CD14-positive monocyte (primary cell): ENCODE measurements at regions not wholly inside any gene's neighbourhood (a gene's known extent, or its start where the extent isn't known, plus 50 kb on each side); places are given as distances from the start of the nearest gene placed in this dataset.

ENCODE experiments used
- DNase-seq, 3 donors: peaks; one replicate each; pipeline ENCODE4 v3.0.0-alpha.2; 2011 to 2022
- H2AFZ ChIP-seq: 2 replicates; pipeline ENCODE4 v1.6.0; 2012; ENCODE audit warnings: mild to moderate bottlenecking, low read depth, low read length, inconsistent platforms; ENCODE audit not compliant: insufficient read depth, poor library complexity, severe bottlenecking
- H3K27ac ChIP-seq, 2 donors: 1 replicate in 1 of 2; 2 replicates in 1 of 2; pipeline ENCODE4 v1.5.1; 2012 to 2013; ENCODE audit warnings: low read length in 2 of 2, control low read depth in 1 of 2, inconsistent platforms in 1 of 2, low read depth in 1 of 2, mild to moderate bottlenecking in 1 of 2
- H3K27me3 ChIP-seq, 2 donors: one replicate each; pipeline versions ENCODE4 v1.6.0 to v1.6.1; 2011 to 2013; ENCODE audit warnings: low read length in 2 of 2; ENCODE audit not compliant: control insufficient read depth in 2 of 2, insufficient read depth in 2 of 2
- H3K36me3 ChIP-seq, 2 donors: replicated peaks in 1 of 2; 1 replicate in 1 of 2; 2 replicates in 1 of 2; pipeline versions ENCODE4 v1.5.1 to v1.6.1; 2012 to 2013; ENCODE audit warnings: low read length in 2 of 2, control low read depth in 1 of 2, inconsistent platforms in 1 of 2, mild to moderate bottlenecking in 1 of 2; ENCODE audit not compliant: insufficient read depth in 2 of 2, control insufficient read depth in 1 of 2
- H3K4me1 ChIP-seq, 2 donors: 1 replicate in 1 of 2; 2 replicates in 1 of 2; pipeline versions ENCODE4 v1.5.1 to v1.6.1; 2012 to 2013; ENCODE audit warnings: low read length in 2 of 2, control low read depth in 1 of 2, inconsistent platforms in 1 of 2, mild to moderate bottlenecking in 1 of 2, moderate library complexity in 1 of 2; ENCODE audit not compliant: insufficient read depth in 2 of 2, control insufficient read depth in 1 of 2
- H3K4me2 ChIP-seq: replicated peaks from 2 replicates; pipeline ENCODE3; 2012; ENCODE audit warnings: low read length, moderate library complexity, mild to moderate bottlenecking; ENCODE audit not compliant: poor library complexity, severe bottlenecking; ENCODE audit errors: extremely low read depth
- H3K4me3 ChIP-seq, 3 experiments: fragments of 200-600 bp in 1 of 3; sonication (generic) in 1 of 3; replicated peaks in 1 of 3; 1 replicate in 2 of 3; 2 replicates in 1 of 3; pipeline ENCODE4 v1.5.1; 2011 to 2013; ENCODE audit warnings: low read length in 3 of 3, mild to moderate bottlenecking in 3 of 3, control low read depth in 2 of 3, low read depth in 2 of 3, inconsistent platforms in 1 of 3, moderate library complexity in 1 of 3
- H3K79me2 ChIP-seq: 2 replicates; pipeline ENCODE4 v1.6.0; 2012; ENCODE audit warnings: mild to moderate bottlenecking, control low read depth, inconsistent platforms, low read length, moderate library complexity; ENCODE audit not compliant: insufficient read depth
- H3K9ac ChIP-seq: 2 replicates; pipeline ENCODE4 v1.6.0; 2017; ENCODE audit warnings: low read length, mild to moderate bottlenecking; ENCODE audit not compliant: insufficient read depth, poor library complexity, severe bottlenecking
- H3K9me3 ChIP-seq, 2 donors: replicated peaks in 1 of 2; 1 replicate in 1 of 2; 2 replicates in 1 of 2; pipeline versions ENCODE4 v1.5.1 to v1.6.1; 2012 to 2013; ENCODE audit warnings: low read length in 2 of 2, control low read depth in 1 of 2; ENCODE audit not compliant: control insufficient read depth in 1 of 2, insufficient read depth in 1 of 2
- H4K20me1 ChIP-seq: 2 replicates; pipeline ENCODE4 v1.6.0; 2012; ENCODE audit warnings: mild to moderate bottlenecking, low read length, control low read depth, moderate library complexity; ENCODE audit not compliant: insufficient read depth
- H3K27ac Mint-ChIP-seq, 7 donors: one replicate each; pipeline ENCODE4 v1.8.0; 2020; ENCODE audit warnings: mild to moderate bottlenecking in 7 of 7, mixed read lengths in 7 of 7, moderate library complexity in 6 of 7, inconsistent platforms in 2 of 7
- H3K27me3 Mint-ChIP-seq, 3 donors: one replicate each; pipeline ENCODE4 v1.8.0; 2021 to 2022; ENCODE audit warnings: low read depth in 3 of 3, mild to moderate bottlenecking in 3 of 3, mixed read lengths in 3 of 3, moderate library complexity in 3 of 3, inconsistent platforms in 1 of 3
- H3K36me3 Mint-ChIP-seq, 2 donors: one replicate each; pipeline ENCODE4 v1.8.0; 2020; ENCODE audit warnings: mixed read lengths in 2 of 2, inconsistent platforms in 1 of 2, mild to moderate bottlenecking in 1 of 2
- H3K4me1 Mint-ChIP-seq: one replicate; pipeline ENCODE4 v1.8.0; 2020; ENCODE audit warnings: mild to moderate bottlenecking, mixed read lengths
- H3K4me3 Mint-ChIP-seq, 2 donors: one replicate each; pipeline ENCODE4 v1.8.0; 2020; ENCODE audit warnings: mild to moderate bottlenecking in 2 of 2, mixed read lengths in 2 of 2, moderate library complexity in 1 of 2
- H3K9me3 Mint-ChIP-seq, 7 donors: one replicate each; pipeline ENCODE4 v1.8.0; 2020 to 2022; ENCODE audit warnings: mixed read lengths in 7 of 7, mild to moderate bottlenecking in 6 of 7, moderate library complexity in 6 of 7, inconsistent platforms in 2 of 7
- WGBS: methylation state at CpG from one replicate; pipeline ENCODE4 v1.1.5; 2013; ENCODE audit warnings: missing lambda C conversion rate; ENCODE audit not compliant: insufficient coverage; 5-methylcytosine and 5-hydroxymethylcytosine counted together
- intact Hi-C, 2 donors: fragments of 100-400 bp; cut with micrococcal nuclease; formaldehyde crosslinking; loops; one replicate each; pipeline versions ENCODE4 v1.15.0 to v1.15.1; 2023
- TF ChIP-seq, protein P1 (sequence below): fragments of 200-600 bp; IDR thresholded peaks from one replicate; pipeline ENCODE4 v1.8.0; 2022; ENCODE audit warnings: antibody characterized with exemption, mild to moderate bottlenecking

DNA sequence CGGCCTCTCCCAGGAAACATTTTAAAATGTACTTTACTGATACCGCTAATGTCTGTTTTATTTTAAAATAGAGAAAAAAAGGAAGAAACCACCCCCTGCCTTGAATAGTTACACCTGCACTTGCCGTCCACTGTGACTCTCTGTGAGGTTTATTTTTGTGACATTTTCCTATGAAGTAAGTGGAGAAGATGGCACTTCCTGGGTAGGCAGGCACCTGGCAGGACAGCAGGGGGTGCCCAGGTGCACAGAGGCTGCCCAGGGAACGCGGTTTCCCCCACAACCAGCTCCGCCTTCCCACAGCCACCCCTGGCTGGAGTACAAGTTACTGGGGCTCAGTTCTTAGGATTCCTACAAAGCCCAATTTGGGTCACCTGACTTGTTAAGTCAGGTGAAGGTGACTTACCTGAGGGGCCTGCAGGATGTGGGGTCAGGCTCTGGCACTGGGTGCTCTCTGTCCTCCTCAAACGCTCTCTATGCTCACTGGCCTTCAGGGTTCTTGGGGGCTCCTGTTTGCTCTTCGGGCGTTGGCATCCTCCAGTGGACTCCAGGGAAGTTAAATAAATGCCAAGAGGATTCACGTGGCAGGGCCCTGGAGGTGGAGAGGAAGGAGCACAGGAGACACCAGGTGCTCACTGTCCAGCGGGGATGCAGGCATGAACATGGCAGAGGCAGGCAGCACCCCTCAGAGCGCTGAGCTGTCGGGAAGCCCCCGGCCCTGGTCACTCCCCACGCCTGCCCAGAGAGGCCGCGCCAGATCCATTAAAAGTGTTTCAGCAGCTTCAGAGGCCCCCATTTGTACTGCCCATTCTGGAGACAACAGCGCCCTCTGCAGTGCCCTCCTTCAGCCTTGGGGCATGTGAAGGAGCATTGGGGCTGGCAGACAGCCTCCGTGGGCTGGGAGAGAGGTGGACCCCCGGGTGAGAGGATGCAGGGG, 1021.2 kb downstream of the TBC1D22A start:
- Histone ChIP-seq H3K9ac (no peak overlapping the region), H4K20me1 (no peaks in the 10 kb centered on the region), H2AFZ (no peak overlapping the region), H3K27ac (no peak overlapping the region), H3K4me2 (no peak overlapping the region), H3K36me3 (no peaks in the 10 kb centered on the region), H3K4me3 (no peak overlapping the region), H3K27me3 (no peaks in the 10 kb centered on the region), H3K9me3 (peaks cover 13 to 34% of the 10 kb centered on the region in 2 donors), H3K4me1 (no peaks in the 10 kb centered on the region), H3K79me2 (no peaks in the 10 kb centered on the region)
- peaks cover 13 to 35% (median 21%) of the 10 kb centered on the region in 7 donors for H3K9me3 Mint-ChIP-seq
- intact Hi-C loops, result no loop called here
- H3K27ac Mint-ChIP-seq, result peak overlapping the region in 1 of 7 donors; percentile 25
- TF ChIP-seq, protein P1, sequence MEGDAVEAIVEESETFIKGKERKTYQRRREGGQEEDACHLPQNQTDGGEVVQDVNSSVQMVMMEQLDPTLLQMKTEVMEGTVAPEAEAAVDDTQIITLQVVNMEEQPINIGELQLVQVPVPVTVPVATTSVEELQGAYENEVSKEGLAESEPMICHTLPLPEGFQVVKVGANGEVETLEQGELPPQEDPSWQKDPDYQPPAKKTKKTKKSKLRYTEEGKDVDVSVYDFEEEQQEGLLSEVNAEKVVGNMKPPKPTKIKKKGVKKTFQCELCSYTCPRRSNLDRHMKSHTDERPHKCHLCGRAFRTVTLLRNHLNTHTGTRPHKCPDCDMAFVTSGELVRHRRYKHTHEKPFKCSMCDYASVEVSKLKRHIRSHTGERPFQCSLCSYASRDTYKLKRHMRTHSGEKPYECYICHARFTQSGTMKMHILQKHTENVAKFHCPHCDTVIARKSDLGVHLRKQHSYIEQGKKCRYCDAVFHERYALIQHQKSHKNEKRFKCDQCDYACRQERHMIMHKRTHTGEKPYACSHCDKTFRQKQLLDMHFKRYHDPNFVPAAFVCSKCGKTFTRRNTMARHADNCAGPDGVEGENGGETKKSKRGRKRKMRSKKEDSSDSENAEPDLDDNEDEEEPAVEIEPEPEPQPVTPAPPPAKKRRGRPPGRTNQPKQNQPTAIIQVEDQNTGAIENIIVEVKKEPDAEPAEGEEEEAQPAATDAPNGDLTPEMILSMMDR, result no peak
- WGBS, result 76% methylated on average over 14 of the region's 20 CpGs
- H3K36me3 Mint-ChIP-seq, result no peaks in the 10 kb centered on the region
- no peaks in the 10 kb centered on the region for H3K4me1 Mint-ChIP-seq
- DNase-seq, result no peak
- H3K4me3 Mint-ChIP-seq, result no peak overlapping the region
- peaks cover 0 to 6% (median 5%) of the 10 kb centered on the region in 3 donors for H3K27me3 Mint-ChIP-seq

DNA sequence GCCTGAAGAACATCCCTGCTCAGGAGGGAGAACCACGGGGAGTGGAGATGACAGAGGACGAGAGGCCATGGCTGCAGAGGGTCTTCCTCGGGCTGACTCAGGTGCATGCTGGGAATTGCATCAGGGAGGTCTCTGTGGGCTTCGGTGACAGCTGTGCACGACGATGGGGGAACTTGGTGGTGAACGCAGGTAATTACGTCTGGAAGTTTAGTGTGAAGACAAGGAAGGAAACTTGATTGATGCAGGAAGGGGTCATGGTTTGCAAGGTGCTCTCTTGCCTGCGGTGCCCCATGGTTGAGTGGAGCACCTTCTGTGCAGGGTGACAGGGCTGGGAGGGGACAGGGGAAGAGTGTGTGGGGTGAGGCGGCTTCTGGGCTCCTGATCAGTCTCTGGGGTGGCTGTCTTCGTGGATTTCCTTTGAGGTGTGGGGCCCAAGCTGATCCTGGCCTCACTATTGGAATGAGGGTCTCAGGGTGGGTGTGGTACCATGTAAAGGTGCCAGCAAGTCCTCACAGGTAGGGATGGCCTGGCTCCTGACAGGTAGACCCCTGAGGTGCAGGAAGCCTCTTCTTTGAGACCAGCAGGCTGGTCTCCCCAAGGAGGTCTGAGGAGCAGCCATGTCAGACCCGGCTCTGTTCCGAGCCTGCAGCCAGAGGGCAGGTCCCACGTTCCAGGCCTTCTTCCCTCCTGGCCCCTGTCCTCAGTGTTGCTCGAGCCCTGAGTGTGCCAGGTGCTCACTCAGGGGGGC, 1020.1 kb downstream of the TBC1D22A start:
- peaks cover 0 to 5% (median 4%) of the 10 kb centered on the region in 3 donors for H3K27me3 Mint-ChIP-seq
- no peak overlapping the region for H2AFZ ChIP-seq
- H3K79me2 ChIP-seq, result no peaks in the 10 kb centered on the region
- no peak overlapping the region for H3K4me3 ChIP-seq
- no peaks in the 10 kb centered on the region for H3K4me1 ChIP-seq
- TF ChIP-seq, protein P1, result no peak
- H3K9me3 ChIP-seq, result peaks cover 13 to 34% of the 10 kb centered on the region in 2 donors
- H3K27me3 ChIP-seq, result no peaks in the 10 kb centered on the region
- intact Hi-C loops, result no loop called here
- no peak overlapping the region for H3K4me2 ChIP-seq
- H3K4me3 Mint-ChIP-seq, result no peak overlapping the region
- peaks cover 13 to 35% (median 21%) of the 10 kb centered on the region in 7 donors for H3K9me3 Mint-ChIP-seq
- 87% methylated on average over 14 of the region's 15 CpGs for WGBS
- H3K4me1 Mint-ChIP-seq, result no peaks in the 10 kb centered on the region
- no peaks in the 10 kb centered on the region for H3K36me3 ChIP-seq
- no peak for DNase-seq
- no peak overlapping the region for H3K27ac ChIP-seq
- H3K9ac ChIP-seq, result no peak overlapping the region
- no peak overlapping the region for H3K27ac Mint-ChIP-seq
- no peaks in the 10 kb centered on the region for H4K20me1 ChIP-seq
- no peaks in the 10 kb centered on the region for H3K36me3 Mint-ChIP-seq
